Esophagus squamous epithelium (tissue), 5 donors: ENCODE measurements at regions not wholly inside any gene's neighbourhood (a gene's known extent, or its start where the extent isn't known, plus 50 kb on each side); places are given as distances from the start of the nearest gene placed in this dataset.

ENCODE experiments used
- DNase-seq: peaks from one replicate; lab custom pipeline; 2025; lab: John Stamatoyannopoulos, UW
- H3K27ac ChIP-seq, 4 donors: fragments of 200-600 bp; sonication (generic); one replicate each; pipeline ENCODE4 v1.5.1; 2016 to 2019; ENCODE audit warnings: mild to moderate bottlenecking in 1 of 4
- H3K27me3 ChIP-seq, 4 donors: fragments of 200-600 bp; sonication (generic); 1 replicate in 3 of 4; 2 replicates in 1 of 4; pipeline versions ENCODE4 v1.5.1 to v1.6.0; 2017 to 2021; ENCODE audit warnings: antibody characterized with exemption in 1 of 4
- H3K36me3 ChIP-seq, 3 donors: fragments of 200-600 bp; sonication (generic); one replicate each; pipeline ENCODE4 v1.5.1; 2016 to 2019
- H3K4me1 ChIP-seq, 3 donors: fragments of 200-600 bp; sonication (generic); one replicate each; pipeline ENCODE4 v1.5.1; 2017 to 2019
- H3K4me3 ChIP-seq, 4 donors: fragments of 200-600 bp; sonication (generic); 1 replicate in 3 of 4; 2 replicates in 1 of 4; pipeline ENCODE4 v1.5.1; 2016 to 2019; ENCODE audit warnings: mild to moderate bottlenecking in 2 of 4, moderate library complexity in 1 of 4
- H3K9me3 ChIP-seq, 3 donors: fragments of 200-600 bp; sonication (generic); one replicate each; pipeline ENCODE4 v1.5.1; 2016 to 2019
- POLR2A ChIP-seq, 4 donors: fragments of 450-650 bp; IDR thresholded peaks; one replicate each; pipeline ENCODE4 v1.6.1; 2017; ENCODE audit warnings: antibody characterized with exemption in 4 of 4, mild to moderate bottlenecking in 4 of 4, moderate library complexity in 3 of 4
- WGBS, 2 donors: methylation state at CpG; one replicate each; pipeline ENCODE4 v1.1.5; 2018; 5-methylcytosine and 5-hydroxymethylcytosine counted together
- intact Hi-C: fragments of 100-400 bp; cut with DNase I; formaldehyde crosslinking; loops from one replicate; pipeline ENCODE4 v1.15.0; 2022
- TF ChIP-seq, protein P1 (sequence below), 6 experiments: fragments of 450-650 bp in 4 of 6; fragments of 200-600 bp in 2 of 6; sonication (generic) in 2 of 6; IDR thresholded peaks; one replicate each; pipeline ENCODE4 v1.5.1; 2016 to 2019; ENCODE audit warnings: antibody characterized with exemption in 6 of 6, mild to moderate bottlenecking in 4 of 6, moderate library complexity in 4 of 6
- donor health status: DM: yes; HTN: yes; CAD: no.

DNA sequence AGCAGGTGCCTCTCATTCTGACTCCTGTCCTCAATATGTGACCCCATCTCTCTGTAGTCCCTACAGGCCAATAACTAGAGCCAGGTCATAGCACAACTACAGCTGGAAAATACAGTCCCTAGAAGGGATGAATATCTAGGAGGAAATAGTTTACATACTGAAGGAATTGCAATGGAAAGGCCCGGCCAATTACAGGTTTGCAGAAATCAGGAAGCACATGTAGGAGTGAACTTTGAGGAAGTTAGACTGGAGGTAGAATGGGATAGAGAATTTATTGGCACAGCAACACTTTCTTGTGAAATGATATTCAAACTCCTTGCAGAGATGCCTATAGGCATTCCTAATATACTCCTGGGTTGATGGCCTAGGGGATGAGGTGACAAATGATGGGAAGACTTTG lies 257.3 kb downstream of the GRIN2B start:
- no peak for TF ChIP-seq POLR2A (IDR thresholded peaks at IDR 0.05)
- TF ChIP-seq, protein P1, sequence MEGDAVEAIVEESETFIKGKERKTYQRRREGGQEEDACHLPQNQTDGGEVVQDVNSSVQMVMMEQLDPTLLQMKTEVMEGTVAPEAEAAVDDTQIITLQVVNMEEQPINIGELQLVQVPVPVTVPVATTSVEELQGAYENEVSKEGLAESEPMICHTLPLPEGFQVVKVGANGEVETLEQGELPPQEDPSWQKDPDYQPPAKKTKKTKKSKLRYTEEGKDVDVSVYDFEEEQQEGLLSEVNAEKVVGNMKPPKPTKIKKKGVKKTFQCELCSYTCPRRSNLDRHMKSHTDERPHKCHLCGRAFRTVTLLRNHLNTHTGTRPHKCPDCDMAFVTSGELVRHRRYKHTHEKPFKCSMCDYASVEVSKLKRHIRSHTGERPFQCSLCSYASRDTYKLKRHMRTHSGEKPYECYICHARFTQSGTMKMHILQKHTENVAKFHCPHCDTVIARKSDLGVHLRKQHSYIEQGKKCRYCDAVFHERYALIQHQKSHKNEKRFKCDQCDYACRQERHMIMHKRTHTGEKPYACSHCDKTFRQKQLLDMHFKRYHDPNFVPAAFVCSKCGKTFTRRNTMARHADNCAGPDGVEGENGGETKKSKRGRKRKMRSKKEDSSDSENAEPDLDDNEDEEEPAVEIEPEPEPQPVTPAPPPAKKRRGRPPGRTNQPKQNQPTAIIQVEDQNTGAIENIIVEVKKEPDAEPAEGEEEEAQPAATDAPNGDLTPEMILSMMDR (IDR thresholded peaks at IDR 0.05), result no peak
- no peak for DNase-seq
- Histone ChIP-seq H3K36me3 (no peaks in the 10 kb centered on the region), H3K9me3 (no peaks in the 10 kb centered on the region), H3K27ac (no peak overlapping the region), H3K4me1 (no peaks in the 10 kb centered on the region), H3K4me3 (no peak overlapping the region), H3K27me3 (no peaks in the 10 kb centered on the region)
- 44 to 53% methylated on average over 1 of the region's 1 CpG for WGBS, 2 donors
- intact Hi-C loops, result no loop called here

DNA sequence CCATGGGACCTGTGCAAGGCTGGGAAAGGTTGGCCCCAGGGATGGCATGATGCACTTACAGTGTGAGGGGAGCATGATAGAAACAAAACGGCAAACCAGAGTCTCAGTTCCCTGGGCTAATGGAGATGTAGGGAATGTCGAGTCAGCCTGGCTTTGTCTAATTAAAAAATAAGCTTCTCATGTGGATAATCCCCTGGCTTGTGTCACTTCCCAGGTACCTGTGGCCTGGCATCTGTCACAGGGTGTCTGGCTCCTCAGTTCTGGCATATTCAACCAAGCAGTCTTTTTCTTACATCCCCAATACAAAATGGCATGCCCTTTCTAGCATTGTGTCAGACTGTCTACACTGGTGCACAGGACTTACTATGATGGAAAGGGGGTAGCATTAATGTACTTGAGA lies 261.4 kb downstream of the GRIN2B start:
- WGBS, 2 donors, result 76 to 85% methylated on average over 2 of the region's 2 CpGs
- Histone ChIP-seq H3K4me3 (no peak overlapping the region), H3K27me3 (no peaks in the 10 kb centered on the region), H3K4me1 (no peaks in the 10 kb centered on the region), H3K36me3 (no peaks in the 10 kb centered on the region), H3K9me3 (no peaks in the 10 kb centered on the region), H3K27ac (no peak overlapping the region)
- intact Hi-C loops, result no loop called here
- DNase-seq, result no peak
- TF ChIP-seq POLR2A (IDR thresholded peaks at IDR 0.05), result no peak
- TF ChIP-seq, protein P1 (IDR thresholded peaks at IDR 0.05), result no peak

DNA sequence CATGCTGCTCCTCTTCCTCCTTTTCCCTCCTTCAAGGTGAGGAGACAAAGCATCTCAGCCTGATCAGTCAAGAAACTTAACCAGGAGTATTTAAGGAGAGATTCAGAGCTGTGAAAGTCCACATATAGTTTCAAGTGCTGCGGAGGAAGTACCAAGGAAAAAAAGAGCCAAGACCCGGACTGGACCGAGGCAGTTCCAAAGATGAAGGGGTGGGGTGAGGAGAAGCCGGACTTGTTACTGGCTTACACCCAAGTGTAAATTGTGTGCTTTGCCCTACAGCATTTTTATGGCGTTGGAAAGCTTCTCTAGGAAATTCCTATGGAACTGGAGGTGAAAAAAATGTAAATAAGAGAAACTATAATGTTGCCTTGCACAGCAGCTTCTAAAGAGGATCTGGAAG lies 263.1 kb downstream of the GRIN2B start:
- WGBS, 2 donors, result 37 to 58% methylated on average over 5 of the region's 5 CpGs
- H3K9me3 ChIP-seq, result no peaks in the 10 kb centered on the region

DNA sequence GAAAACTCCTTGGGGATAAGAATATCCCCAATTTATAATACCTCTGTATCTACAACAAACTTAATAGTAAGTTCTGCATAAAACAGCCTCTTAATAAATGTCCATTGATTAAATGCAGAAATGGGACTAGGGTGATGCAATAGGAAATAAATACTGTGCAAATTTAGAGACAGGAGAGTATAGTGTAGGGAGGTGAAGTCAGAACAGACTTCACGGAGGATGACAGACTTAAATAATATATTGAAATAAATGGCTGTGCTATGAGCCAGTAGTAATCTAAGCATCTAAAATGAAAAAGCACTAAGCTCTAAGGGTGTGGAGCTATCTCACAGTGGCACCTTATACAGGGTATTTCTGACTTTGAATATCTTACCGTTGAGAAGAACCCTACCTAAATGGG lies 265.3 kb downstream of the GRIN2B start:
- 79 to 82% methylated on average over 2 of the region's 2 CpGs for WGBS, 2 donors
- no peaks in the 10 kb centered on the region for H3K4me1 ChIP-seq
- H3K4me3 ChIP-seq, result no peak overlapping the region
- intact Hi-C loops, result no loop called here
- H3K36me3 ChIP-seq, result no peaks in the 10 kb centered on the region
- no peak for TF ChIP-seq POLR2A (IDR thresholded peaks at IDR 0.05)
- TF ChIP-seq, protein P1 (IDR thresholded peaks at IDR 0.05), result no peak
- no peaks in the 10 kb centered on the region for H3K9me3 ChIP-seq
- H3K27me3 ChIP-seq, result no peaks in the 10 kb centered on the region
- no peak overlapping the region for H3K27ac ChIP-seq
- no peak for DNase-seq

More for the DNA sequence above, 263.1 kb downstream of the GRIN2B start:
- no peak overlapping the region for H3K27ac ChIP-seq
- no peaks in the 10 kb centered on the region for H3K4me1 ChIP-seq
- no peak for DNase-seq
- TF ChIP-seq POLR2A (IDR thresholded peaks at IDR 0.05), result no peak
- TF ChIP-seq, protein P1 (IDR thresholded peaks at IDR 0.05), result no peak
- no peaks in the 10 kb centered on the region for H3K36me3 ChIP-seq
- intact Hi-C loops, result no loop called here
- no peaks in the 10 kb centered on the region for H3K27me3 ChIP-seq
- H3K4me3 ChIP-seq, result no peak overlapping the region

DNA sequence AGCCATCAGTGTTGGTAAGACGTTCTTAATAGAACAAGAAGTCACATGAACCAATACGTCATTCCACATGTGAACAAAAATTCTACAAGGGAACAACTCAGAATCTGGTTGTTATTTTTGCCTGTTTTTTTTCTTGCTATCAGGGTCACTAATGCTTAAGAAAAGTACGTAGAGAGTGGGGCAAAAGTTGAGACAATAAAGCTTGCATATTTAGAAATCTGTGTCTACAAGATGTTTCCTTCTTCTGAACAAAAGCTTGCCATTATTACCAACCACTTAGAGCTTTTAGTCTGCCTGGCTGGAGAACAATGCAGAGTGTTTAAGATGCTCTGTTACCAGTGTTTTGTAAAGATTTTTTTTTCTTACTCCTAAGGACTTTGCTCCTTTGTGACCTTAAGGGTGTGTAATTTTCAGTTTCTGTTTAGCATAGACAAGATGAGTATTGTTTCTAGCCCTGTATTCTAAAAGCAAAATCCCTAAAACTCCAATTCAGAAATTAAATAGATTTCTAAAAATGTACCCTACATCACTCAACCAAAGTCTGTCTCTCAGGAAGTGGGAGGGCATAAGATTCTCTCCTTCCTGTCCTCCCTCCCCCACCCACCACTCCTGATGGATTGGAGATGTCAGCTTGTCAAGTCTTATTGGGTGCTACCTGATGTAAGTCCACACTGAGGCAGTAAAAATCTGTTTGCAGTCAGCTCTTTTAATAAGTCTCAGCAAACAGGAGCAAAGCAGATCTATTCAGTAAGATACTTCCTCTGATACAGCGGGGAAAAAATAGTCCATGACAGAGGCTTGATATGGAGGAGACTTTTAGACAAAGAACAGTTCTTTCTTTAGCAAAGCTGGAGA lies 267.6 kb downstream of the GRIN2B start:
- TF ChIP-seq POLR2A (IDR thresholded peaks at IDR 0.05), result no peak
- TF ChIP-seq, protein P1 (IDR thresholded peaks at IDR 0.05), result no peak
- Histone ChIP-seq H3K4me1 (no peaks in the 10 kb centered on the region), H3K27me3 (no peaks in the 10 kb centered on the region), H3K27ac (no peak overlapping the region), H3K9me3 (no peaks in the 10 kb centered on the region), H3K4me3 (no peak overlapping the region), H3K36me3 (no peaks in the 10 kb centered on the region)
- 51 to 52% methylated on average over 4 of the region's 4 CpGs for WGBS, 2 donors
- no peak for DNase-seq
- intact Hi-C loops, result no loop called here
